GM12892 (cell line): ENCODE measurements at regions not wholly inside any gene's neighbourhood (a gene's known extent, or its start where the extent isn't known, plus 50 kb on each side); places are given as distances from the start of the nearest gene placed in this dataset.

ENCODE experiments used
- POLR2A ChIP-seq: IDR thresholded peaks from 2 replicates; pipeline ENCODE4 v1.6.1; 2011; ENCODE audit warnings: low read depth, low read length, control low read depth
- POLR2AphosphoS5 ChIP-seq: IDR thresholded peaks from 2 replicates; pipeline ENCODE4 v1.6.1; 2011; ENCODE audit warnings: low read depth, low read length, control low read depth

- TF ChIP-seq POLR2A, result no peak
- no peak for TF ChIP-seq POLR2AphosphoS5
Measured at GRCh38 chr4:133084421-133084820, 64.7 kb upstream of the PCDH10 start.
